Superior temporal gyrus (tissue), 1 donor: ENCODE measurements at regions not wholly inside any gene's neighbourhood (a gene's known extent, or its start where the extent isn't known, plus 50 kb on each side); places are given as distances from the start of the nearest gene placed in this dataset.
"Not testable (repeated sequence)": the region's sequence is repeated elsewhere in the genome, so short reads cannot be mapped to it uniquely, and the experiment has no call there.

Experiments used
- DNase-seq: peaks from one replicate; pipeline ENCODE4 v3.0.0-alpha.2; 2016; ENCODE audit errors: extremely low spot score

DNA sequence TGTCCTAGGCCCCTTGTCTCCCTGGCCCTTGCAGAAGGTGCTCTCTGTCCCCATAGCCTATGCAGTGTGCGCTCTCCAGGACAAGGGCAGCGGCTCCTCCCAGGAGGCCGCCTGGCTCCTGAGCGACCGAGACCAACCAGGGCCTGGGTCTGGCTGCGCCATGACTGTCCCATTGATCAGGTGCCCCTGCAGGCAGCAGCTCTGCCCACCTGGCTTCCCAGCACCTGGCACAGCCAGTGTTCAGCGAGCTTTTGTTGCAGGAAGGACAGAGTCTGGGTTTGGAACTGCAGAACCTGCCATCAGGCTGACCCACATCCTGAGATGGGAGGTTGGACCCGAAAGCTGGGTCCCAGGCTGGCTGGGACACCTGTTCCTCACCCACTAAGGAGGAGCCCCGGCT, 1001.1 kb downstream of the BRD1 start:
- no peak for DNase-seq

DNA sequence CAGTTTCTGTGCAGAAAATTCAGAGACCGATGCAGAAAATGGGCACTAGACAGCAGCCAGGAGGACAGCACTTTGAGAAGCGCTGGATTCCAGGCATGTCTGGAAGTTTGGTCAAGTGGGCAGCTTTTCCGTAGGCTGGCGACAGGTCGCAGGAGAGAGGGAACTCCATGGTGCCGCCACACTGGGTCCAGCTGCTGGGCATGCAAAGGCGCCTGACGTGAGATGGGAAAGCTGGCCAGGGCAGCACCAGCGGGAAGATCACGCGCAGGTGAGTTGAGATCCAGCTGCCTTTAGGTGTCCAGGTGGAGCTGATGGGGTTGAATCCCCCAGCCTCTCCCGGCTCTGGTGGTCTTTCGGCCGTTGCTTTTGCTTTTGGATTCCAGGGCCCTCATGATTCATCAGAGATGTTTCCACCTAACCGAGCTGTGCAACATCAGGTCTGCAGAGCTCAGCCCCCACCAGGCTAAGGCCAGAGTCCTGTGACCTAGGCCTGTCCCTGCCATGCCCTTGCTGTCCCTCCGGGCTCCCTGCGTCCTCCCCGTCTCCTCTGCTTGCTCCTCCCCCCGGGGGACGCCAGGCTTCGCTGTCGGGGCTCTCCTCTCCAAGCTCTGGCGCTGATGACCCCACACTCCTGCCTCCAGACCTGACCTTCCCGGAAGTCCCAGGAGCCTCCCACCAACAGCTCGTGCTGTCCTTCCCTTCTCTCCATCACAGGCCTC, 1001.7 kb downstream of the BRD1 start:
- DNase-seq: no peak

DNA sequence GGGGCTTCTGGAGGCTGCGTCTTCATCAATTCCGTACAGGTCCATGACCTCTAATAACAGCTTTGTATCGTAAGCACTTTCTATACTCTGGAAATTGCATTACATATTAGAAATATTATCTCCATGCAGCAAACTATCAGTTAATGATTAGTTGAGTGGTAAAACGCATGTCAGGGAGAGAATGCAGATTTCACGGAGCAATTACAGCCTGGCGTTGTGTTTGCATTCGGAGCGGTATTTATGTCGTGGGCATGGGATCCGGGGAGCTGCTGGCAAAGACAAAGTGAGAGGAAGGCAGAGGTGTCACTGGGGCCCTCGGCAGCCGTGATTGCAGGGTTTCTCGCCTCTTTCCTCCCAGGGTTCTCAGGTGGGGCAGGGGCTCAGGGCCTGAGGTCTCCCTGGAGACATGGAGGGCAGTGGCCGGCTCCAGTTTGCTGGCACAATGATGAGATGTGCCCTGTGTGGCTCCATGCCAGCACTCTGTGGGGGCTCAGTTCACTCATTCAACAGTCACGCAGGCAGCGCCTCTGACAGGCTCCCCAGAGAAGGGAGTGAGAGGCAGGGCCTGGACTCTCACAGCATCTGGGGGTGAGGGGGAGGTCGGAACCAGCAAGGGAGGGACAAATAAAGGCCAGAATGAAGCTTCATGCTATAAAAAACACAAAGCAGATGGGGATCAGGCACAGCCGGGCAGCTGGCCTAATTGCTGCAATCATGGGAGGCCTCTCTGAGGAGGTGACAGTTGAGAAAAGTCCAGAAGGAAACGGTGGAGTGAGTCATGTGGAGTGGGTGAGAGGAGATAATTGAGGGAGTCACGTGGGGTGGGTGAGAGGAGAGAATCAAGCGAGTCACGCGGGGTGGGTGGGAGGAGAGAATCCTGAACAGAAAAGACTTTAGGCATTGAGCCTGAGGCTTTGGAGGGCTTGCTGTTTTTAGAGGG, 1002.7 kb downstream of the BRD1 start:
- peak; percentile 20 for DNase-seq

DNA sequence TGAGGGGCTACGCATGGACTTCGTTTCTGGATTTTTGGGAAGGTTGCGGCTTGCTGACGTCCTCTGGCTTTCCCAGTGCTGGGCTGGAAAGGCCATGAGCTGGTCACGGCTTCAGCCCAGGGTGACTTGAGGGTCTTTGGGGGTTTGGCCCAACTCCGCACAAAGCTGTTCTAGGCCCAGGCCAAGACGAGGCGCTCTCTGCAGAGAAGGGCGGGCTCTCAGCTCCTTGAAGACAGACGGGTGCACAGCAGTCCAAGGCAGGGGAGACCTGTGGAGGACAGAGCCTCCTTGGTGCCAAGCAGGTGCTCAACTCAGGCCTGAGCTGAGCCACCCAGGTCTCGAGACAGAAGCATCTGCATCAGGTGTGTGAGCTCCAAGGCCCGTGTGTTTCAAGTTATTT, 1003.7 kb downstream of the BRD1 start:
- no peak for DNase-seq

DNA sequence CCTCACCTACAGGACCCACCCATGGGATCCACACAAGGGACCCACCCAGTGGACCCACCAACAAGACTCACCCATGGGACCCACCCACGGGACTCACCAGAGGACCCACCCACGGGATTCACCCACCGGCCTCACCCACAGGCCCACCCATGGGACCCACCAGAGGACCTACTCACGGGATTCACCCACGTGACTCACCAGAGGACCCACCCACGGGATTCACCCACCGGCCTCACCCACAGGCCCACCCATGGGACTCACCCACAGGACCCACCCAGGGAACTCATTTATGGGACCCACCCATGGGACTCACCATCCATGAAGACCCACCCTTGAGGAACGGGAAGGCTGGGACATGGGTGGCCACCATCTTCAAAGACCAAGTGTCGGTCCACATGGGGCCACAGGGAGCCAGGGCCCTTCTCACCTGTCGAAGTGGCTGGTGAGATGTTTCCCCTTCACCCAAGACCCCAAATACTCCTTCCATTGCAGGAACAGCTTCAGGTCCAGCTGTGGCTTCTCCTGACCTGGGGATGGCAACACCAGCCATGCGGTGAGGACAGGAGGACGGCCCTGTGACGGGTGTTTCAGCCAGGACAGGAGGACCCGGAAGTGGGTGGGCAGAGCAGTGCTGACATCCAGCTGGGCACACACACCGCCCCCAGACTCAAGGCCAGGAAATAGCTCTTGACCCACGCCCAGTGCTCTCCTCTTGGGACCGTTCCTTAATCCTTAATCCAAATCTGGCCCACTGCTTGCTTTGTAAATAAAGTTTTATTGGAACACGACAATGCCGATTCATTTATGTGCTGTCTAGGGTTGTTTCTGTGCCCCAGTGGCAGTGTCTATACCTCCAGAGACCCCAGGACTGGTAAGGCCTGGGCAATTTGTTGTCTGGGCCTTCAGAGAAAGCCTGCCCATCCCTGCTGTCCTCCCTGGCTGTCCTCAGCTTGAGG, 1005.1 kb downstream of the BRD1 start:
- DNase-seq: no peak

- no peak for DNase-seq
Observed at GRCh38 chr22:48821727-48822126, 1005.9 kb downstream of the BRD1 start.

DNA sequence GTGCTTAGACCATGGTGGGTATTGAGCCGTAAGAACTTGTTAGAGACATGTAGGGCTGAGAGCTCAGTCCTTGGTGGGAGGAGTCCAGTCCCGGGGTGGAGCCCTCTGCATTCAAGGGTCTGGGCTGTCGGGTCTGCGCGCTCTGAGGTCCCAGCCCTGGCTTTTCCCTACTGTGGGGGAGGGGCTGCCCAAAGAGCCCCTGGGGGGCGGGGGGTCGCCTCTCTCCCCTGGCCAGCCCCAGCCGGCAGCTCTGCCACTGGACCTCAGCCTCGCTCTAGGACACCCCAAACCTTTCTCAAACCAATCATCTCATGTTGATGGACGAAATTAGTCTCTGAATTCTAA, 1006.4 kb downstream of the BRD1 start:
- DNase-seq: no peak

- DNase-seq: no peak
Observed at GRCh38 chr22:48820481-48821345, 1007.0 kb downstream of the BRD1 start.

DNA sequence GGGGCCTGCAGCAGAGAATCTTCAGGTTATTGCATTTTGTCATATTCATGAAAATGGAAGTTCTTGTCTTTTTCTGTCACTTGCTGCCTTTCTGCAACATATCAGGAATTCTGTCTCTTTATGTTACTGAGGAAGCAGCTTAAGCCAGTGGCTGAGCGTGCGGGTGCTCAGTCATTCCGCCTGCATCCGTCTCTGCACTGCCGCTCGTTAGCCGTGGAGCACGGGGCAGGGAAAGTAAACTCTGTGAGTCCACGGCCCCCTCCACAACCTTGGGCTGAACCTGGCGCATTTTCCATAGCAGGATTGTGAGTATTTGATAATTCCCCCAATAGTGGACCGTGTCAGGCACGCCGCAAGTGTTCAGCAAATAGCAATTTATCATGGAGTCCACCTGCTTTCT, 1007.7 kb downstream of the BRD1 start:
- DNase-seq: no peak

DNA sequence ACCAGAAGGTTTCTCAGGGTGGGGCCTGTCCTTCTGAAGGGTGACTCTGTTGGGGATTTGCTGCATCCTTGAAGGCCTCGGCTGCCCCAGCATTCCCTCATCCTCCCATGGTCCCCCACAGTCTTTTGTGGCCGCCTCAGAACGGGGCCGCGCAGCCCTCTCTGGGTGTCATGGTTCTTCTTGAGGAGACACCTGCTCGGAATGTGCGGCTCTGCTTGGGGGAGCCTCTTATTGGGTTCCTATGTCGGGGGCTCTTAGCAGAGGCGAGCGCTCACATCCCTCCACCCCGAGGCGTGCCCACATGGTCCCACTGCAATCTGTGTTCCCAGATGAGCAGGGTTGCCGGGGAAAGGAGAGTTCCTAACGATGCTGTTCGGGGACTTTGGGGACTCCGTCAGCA, 1008.4 kb downstream of the BRD1 start:
- DNase-seq: no peak

DNA sequence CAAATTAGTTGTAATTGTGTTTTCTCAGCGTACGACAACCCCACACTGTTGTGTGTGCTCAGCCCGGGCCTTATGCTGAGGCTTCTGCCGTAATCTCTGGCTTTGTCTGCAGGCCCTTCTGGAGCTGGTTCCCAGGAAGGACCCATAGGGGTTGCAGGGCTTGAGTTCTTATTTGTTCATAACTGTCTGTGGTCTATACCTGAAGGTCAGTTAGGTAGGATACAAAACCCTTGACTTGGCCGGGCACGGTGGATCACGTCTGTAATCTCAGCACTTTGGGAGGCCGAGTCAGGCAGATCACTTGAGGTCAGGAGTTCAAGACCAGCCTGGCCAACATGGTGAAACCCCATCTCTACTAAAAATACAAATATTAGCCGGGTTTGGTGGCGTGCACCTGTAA, 1010.2 kb downstream of the BRD1 start:
- not testable (repeated sequence) for DNase-seq

DNA sequence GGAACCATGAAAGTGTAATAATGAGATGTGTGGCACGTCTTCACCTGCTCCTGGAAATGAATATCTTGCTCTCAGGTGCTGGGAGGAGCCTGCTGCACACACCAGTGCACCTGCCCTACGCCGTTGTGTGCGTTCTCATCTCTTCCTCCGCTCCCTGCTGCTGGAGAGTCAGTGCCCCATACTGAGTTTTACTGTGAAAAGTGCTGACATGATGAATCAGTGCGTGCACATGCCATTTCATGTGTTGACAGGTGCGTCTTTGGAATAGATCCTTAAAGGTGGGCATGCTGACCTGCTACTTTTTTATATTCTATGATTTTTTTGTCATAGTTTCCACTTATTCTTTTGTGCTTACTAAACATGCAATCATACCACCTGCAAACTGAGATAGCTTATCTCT, 1015.8 kb downstream of the BRD1 start:
- no peak for DNase-seq

DNA sequence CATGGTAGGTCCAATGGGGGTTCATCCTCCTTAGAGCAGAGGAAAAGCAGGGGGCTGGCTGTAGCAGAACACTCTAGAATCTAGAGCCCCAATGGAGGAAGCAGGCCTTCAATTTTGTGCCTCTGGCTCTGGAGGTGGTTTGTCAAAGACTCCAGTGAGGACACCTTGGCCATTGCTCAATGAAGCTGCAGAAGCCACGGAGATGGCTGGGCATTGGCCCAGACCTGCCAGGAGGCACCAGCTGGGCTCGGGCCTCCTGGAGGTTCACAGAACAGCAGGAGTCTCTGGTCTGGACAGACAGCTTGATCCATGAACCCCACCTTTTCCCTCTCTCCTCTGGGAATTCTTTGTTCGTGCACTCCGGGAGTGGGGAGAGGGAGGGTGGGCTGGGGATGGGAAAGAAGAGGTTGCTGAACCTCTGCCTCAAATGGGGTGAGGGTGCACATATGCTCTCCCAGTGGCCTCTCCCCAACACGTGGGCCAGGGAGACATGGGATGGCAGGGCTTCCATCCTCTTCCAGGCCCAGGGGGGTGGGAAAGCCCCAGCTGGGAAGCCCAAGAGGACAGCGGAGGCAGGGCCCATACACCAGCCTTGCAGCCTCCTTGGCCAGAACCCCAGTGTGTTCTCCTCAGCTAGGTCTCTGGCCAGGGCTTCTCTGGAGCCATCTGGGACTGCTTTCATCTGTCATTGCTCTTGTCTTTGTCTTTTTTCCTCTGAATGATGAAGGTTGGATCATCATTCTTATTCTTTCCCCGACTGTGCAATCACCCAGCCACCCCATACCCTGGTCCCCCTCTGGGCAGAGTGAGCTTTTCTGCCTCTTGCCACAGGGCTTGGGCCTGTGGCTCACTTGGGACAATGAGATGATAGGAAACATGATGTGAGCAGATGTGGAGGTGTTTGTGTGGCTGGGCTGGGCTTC, 1019.4 kb downstream of the BRD1 start:
- no peak for DNase-seq

DNA sequence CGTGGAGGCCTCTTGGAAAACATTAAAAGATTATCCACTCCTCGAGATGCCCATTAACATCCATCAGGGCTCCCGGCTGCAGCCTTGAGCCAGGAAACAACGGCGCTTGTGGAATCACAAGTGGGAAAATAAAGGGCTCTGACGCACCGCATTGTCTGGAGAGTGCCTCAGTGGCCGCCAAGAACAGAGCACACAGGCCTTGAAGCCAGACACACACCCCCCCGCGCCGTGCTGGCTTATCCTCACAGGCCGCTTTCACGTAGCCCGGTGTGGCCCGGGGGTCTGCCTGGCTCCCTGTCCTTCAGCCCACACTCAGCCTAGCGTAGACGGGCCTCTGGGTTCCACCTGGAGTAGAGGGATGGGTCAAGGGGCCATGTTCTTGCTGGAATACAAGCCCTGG, 1020.5 kb downstream of the BRD1 start:
- DNase-seq: peak; percentile 22

DNA sequence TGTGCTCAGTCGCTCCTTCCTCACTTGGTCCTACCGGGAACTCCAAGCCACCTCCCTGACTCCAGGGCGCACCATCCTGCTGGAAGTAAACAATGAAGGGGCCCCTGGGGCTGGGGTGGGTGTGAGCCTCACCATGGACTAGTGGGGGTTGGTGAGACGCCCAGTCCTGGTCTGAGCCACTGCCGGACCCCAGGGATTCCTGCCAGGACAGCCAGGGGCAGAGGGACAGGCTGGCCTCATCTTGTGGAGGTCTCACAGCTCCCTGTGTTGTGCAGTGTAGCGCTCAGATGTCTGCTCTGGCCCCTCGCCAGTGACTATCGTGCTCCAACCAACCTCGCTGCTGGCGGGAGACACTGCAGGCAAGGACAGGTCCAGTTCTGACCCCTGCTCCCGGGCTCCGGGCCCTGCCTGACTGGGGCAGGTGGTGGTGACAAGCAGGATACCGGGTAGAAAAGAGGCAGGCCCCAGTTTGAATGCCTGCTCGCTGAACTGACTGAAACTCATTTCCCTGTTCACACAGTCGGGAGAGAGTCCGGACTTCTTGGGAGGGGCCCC, 1021.4 kb downstream of the BRD1 start:
- DNase-seq: no peak

DNA sequence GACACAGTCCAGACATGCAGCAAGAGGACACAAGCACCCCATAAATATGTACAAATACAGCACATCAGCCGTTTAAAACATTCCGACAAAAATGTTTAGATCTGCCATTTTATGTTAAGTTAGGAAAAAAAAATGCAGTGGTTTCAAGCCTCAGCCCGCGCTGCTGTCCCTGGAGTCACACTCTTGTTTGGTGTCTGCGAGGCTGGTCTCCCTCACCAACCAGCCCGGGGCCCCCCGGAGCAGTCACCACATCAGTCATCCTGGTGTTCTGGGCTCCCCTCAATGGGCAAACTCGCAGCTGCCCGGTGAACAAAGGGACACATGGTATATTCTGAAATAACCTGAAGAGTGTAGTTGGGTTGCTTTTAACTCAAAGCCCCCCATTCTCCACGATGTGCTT, 1022.2 kb downstream of the BRD1 start:
- DNase-seq: no peak

GRCh38 chr22:48804811-48805301, 1022.8 kb downstream of the BRD1 start:
- no peak for DNase-seq

- DNase-seq: no peak
Observed at GRCh38 chr22:48803948-48804810, 1023.5 kb downstream of the BRD1 start.
